Fibroblast of skin of right quadriceps (primary cell): ENCODE measurements at regions not wholly inside any gene's neighbourhood (a gene's known extent, or its start where the extent isn't known, plus 50 kb on each side); places are given as distances from the start of the nearest gene placed in this dataset.
"Not testable (repeated sequence)": the region's sequence is repeated elsewhere in the genome, so short reads cannot be mapped to it uniquely, and the experiment has no call there.

Source experiments
- DNase-seq: peaks from one replicate; pipeline ENCODE4 v3.0.0-alpha.2; 2013

DNA sequence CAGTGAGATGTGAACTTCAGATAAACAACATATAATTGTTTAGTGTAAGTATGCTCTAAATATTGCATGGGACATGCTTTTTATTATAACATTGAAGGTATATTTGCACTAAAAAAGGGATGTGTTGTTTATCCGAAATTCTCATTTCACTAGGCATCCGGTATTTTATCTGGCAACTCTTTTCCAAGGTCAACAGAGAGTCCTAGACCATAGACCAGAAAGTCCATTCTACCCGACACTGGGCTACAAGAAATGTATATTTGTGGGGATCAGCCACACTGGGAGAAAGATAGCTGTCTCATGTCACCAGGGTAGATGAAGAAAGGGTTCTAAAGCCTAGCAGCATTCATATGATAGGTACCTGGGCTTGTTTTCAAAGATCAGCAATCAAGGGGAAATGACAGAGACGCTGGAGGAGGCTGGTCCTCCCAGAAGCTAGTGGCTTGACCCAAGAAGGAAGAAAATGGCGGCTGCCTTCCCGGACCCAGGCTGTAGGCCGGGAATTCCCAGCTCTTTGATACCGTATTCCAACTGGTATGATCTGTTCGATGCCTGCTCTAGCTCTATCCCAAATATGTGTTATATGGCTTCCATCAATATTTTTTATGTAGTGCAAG, 161.1 kb upstream of the IRF2BP2 start:
- no peak for DNase-seq

DNA sequence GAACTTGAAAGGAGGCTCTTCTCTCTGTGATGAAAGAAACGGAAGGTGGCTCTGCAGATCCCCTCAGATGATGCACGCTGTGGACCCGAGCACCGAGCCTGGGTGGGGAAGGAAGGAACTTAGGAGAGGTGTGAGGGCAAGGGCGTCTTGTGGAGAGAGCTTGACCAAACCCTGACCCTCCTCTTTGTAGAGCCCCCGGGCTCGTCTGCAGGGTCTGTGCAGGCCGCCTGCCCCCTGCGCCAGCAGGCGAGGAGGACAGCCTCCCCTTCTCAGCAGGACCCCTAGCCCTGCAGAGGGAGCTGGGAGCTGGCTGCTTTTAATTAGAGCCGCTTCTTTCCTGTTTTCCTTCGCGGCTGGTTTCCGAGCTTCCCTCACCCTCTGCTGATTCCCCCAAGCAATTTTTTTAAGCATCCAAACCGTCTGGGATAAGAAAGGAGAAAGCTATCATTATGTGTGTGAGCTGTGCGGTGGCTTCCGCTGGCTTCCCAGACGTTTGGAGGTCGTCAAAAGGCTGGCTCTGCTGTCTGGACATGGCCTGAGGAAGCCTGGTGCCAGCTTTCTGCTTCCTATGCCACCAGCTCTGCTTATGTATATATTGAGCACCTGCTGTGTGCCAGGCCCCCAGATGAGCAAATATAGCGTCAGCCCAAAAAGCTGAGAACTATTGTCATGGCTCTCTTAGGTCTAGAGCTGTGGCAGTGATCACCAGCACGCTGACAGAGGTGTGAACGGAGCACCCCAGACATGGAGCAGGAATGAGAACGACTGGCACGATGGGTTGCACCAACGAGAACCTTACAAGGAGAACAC, 160.2 kb upstream of the IRF2BP2 start:
- DNase-seq: peak; percentile 73

DNA sequence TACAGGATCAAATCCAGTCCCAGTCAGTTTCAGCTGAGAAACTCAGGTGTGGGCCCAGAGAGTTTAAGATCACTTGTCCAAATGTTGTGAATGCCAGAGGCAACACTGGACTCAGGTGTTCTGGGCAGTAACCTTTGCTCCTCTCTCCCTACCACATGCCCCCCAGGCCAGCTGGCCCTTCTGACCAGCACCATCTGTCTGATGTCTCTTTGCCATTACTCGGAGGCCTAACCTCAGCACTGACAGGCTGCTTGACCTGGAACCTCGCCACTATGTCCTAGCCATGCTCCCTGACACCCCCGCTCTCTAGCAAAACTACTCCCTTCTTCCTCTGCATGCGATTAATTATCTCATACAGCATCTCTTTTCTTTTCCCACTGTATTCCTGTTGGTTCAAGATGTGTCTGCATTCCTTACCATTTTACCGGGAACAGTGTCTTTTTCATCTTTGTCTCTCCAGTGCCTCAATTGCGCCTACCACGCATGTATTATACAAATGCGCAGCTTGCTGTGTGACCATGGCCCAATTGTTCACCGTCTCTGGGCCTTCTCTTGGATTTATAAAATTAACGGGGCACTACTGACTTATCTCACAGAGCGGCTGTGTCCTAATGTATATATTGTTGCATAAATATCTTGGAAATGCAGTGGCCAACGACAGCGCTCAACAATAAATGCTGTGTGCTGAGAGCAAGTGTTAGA, 159.5 kb upstream of the IRF2BP2 start:
- no peak for DNase-seq

DNA sequence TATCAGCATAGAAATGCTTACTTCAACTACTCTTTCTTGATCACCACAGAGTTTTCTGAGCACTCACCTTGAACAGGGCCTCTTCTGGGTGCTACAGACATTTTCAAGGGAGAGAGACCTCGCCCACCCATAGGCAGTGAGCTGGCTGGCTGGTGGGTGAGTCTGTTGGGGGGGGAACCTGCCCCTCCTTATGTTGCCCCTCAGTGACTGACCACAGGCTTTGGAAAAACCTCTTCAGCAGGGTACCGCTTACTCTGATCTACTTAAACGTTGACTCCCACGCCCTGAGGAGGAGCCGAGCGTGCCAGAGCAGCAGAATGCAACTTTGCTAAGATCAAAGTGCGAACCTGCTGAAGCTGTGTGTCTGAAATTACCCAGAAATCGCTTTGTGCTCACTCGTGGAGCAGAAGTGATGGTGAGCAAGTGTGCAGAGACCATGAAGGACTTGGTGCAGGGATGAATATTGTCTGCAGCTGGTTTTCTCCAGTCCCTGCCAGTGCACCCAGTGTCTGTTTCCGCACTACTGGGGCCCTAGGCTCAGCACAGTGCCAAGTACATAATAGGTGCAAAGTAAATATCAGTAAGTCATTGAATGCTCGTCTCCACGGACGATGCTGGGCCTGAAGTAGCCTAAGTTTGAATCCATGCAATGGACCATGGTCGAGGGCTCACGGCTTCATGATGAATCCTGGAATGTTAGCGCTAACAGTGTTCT, 158.7 kb upstream of the IRF2BP2 start:
- DNase-seq: no peak

DNA sequence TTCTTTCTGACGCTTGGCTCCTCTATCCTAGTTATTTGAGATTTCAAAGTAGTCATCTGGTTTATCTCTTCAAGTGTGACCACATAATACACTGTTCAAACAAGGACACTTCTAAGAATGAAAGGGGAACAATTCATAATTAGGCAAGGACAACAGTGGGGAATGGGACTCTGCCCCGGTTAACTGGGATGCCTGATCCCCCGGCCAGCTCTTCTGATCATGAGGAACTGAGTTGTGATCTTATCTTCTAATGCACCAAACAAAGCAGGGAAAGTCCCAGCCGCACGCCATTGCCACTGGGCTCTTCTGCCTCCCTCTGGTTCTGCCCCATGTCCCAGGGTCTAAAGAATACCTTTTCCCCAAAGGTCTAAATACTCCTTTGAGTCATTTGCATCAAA, 158.2 kb upstream of the IRF2BP2 start:
- no peak for DNase-seq

DNA sequence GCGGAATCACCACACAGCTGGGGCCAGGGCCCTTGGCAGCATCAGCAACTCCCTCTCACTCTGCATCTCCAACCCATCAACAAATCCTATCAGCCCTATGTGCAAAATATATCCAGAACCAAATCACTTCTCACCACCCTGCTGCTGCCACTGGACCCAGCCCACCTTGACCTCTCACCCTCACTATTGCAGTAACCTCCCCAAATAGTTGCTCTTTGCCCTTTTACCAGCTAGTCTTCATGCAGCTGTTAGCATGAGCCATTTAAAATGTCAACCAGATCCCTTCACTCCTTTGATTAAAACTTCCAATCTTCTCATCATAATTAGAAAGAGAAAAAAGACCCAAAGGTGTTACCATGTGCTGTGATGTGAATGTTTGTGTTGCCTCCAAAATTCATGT, 155.7 kb upstream of the IRF2BP2 start:
- DNase-seq: no peak

DNA sequence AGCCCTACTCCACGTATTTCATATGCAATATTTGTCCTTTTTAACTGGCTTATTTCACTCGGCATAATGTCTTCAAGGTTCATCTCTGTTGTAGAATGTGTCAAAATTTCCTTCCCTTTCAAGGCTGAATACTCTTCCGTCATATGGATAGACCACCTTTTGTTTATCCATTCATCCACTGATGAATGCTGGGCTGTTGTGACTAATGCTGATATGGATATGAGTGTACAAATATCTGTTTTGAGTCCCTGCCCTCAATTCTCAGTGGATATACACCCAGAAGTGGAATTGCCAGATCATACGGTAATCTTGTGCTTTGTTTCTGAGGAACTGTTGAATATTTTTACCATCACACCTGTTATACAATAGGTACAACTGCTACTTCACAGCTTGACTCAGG, 155.2 kb upstream of the IRF2BP2 start:
- DNase-seq: no peak

DNA sequence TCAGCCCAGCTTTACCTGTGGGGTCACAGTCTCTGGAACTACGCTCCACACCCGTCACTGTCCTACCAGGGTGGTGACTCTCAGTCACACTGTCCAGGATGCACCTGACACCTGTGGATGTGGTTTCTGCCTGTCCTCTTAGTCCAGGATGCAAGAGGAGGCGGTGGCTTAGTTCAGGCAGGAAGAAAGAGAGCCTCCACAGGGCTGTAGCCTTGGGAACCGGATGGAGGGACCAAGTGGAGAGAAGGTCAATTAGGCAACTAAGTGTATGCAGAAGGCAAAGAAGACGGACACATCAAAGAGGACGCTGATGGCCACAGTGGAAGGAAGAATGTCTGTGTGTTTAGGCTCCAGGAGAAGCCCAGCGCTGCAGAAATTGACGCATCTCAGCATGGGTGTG, 153.9 kb upstream of the IRF2BP2 start:
- no peak for DNase-seq

DNA sequence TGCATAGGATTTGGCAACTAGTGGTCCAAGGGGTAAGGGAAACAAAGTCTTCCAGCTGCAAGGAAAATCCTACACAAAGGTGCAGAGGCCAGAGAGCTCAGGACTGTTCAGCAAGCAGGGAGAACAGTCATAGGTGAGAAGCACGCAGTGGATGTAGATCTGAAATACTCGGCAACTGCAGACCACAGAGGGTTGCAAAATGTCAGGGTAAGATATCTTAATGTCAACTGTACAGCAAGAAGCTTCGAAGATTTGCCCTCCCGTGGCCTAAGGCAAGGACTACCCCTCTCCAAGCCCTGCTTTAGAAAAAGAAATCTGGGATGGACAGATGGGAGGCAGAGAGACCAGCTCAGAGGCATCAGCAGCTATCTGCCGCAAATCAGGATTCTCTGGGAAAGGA, 153.4 kb upstream of the IRF2BP2 start:
- no peak for DNase-seq

DNA sequence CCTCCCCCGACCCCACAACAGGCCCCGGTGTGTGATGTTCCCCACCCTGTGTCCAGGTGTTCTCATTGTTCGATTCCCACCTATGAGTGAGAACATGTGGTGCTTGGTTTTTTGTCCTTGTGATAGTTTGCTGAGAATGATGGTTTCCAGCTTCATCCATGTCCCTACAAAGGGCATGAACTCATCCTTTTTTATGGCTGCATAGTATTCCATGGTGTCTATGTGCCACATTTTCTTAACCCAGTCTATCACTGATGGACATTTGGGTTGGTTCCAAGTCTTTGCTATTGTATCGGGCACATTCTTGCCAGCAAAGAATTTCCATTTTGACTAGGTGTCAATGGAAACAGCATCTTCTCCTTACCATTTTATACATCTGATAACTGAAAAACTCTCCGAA, 152.1 kb upstream of the IRF2BP2 start:
- DNase-seq: not testable (repeated sequence)

DNA sequence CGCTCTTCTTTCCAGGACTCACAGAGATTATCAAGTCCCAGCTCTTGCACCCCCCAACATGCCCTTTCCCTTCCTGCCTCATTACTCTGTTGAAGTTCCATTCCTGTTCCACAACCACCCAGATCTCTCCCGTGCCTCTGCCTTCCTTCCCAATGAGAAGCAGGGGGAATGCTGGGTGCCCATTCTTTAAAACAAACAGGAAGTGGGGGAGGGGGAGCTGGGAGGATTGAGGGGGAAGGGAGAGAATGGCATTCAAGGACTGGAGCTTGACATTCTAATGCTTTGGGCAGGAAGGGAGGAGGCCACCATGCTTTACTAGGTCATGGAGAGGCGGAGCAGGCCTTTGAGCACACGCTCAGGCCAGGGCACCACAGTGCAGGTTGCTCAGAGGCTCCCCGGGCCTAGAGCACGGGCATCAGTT, 150.3 kb upstream of the IRF2BP2 start:
- DNase-seq: no peak

DNA sequence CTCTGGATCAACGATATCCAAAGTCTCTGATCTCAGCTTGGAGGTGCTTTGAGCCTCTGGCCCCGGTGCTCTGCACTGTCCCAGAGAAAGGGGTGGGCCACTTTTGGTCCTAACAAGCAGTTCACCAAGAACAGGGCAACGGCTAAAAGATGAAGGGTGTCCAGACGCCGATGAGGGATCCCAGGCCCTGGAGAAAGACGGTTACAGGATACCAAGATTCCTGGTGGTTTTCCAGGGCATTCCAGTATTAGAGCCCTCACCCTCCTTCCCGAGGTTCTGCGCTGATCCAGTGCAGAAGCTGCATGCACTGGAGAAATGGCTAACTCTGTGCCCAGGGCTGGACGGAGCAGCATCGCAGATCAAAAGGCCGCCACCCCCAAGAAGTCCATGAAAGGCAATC, 149.9 kb upstream of the IRF2BP2 start:
- no peak for DNase-seq

DNA sequence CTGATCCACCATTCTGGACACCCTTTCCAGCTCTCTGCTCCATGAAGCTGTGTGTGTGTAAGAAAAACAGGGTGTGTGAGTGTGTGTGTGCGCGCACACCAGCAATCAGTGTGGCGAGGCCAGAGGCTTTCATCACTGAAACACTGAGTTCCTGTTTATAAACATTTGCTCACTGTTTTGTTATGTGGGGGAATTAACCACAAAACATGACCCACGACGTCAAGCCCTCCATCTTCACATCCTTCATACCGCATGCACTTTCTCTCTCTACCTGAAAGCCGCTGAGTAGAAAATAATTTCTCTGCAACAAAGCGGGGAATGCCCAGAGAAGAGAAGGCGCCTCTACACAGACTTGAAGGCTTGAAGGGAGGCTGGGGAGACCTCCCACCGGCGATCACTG, 148.9 kb upstream of the IRF2BP2 start:
- DNase-seq: no peak

DNA sequence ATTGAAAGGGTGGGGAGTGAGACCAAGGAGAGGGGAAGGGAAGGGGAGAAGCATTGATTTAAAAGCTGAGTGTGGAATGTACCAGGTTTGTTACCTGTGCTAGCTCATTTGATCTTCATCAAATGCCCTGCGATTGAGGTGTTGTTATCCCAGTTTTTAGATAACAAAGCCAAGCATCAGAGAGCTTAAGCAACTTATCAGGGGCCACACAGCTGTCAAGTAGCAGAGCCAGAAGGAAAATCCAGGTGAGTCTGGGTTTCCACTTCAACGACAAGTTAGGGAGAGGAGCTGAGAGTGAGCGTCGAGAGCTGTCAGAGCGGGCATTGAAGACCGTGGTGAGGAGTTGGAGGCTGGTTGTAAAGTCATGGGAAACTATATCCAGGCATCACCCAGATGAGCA, 146.9 kb upstream of the IRF2BP2 start:
- no peak for DNase-seq

DNA sequence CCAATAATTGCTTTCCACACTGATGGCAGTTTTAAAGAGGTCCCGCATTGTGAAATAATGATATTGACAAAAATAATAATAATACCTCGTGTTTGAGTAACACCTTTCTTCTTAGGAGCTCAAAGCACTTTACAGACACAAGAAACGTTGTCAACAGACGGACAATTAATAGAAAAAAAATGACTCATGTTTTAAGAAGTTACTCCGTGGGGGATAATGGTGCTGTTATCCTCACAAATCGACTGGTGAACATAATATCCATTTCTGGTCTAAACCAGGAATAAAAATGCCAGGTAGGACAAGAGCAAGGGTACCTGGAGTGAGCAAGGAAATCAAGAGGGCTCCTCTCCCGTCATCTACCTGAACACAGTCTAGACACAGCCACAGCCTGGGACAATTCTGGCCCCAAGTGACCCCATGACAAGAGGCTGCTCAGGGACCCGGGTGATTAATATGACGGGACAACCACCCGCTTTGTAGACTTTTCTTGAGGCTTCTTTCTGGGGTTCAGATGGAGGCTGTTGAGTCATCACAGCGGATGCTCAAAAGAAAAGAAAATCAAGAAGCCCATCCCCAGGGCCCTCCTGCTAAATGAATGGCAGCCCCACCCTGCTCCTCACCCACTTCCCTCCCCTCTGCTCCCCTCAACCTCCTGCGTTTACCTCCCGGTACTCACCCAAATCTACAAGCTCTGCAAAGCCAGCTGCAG, 146.2 kb upstream of the IRF2BP2 start:
- peak; percentile 14 for DNase-seq

DNA sequence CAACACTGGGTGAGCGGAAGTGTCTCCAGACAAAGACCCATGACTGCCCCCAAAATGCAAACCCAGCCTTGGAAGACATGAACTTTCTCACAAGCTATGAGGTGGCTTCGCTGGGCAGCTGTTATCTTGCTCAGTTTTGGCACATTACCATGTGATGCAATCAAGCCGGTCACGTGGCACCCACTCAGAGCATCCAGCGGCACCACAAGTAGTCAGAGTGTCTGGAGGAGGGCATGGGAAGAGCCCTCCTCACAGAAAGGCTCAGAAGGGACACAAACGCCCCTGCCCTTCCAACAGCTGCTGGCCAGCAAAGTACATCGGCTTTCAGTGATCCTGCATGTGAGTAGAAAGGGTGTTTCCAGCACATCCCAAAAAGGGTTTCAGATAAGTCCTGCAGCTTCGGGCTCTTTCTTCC, 145.5 kb upstream of the IRF2BP2 start:
- peak; percentile 69 for DNase-seq

DNA sequence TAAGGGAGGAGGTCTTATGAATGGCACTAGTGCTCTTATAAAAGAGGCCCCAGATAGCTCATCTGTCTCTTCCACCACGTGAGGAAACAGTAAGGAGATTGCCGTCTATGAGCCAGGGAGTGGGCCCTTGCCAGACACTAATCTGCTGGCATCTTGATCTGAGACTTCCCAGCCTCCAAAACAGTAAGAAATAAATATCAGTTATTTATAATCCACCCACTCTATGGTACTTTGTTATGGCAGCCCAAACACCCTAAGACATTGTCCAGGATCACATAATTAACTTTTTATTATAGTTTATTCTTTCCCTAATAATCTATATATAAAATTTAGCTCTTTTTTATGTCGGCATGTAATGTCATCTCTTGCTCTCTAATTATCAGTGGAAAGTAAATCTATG, 144.0 kb upstream of the IRF2BP2 start:
- no peak for DNase-seq

DNA sequence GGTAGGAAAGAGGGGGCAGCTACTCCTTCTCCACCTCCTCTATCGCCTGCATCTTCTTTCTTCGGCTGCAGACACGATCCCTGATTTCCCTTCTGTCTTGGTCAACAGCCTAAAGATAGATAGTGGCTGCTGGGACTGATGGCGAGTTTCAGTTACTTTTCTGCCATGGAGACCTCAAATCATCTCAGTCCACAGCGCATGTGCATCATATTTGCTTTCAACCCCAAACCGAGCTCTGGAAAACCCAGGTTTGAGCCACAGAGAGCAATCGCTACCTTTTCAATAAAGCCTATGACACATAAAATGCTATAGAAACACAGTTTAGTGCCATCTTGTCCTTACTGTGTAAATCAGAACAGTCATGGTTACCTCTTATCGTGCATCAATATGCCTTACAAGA, 142.9 kb upstream of the IRF2BP2 start:
- DNase-seq: no peak

DNA sequence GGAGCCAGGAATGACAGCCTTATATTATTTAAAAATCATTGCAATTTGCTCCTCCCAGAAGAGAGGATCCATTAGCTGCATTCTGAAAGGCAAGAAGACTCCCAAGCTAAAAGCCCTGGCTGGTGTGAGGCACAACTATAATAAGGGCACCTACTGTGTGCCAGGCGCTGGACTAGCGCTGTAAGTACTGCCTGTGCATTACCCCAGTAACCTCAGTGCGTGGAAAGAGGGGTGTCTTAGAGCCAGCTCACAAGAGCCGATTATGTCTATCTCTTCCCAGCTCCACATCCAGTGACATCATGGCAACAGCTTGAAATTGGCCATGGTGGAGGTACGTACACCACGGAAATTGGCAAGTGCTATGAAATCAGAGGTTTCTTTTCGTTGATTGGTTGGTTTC, 141.7 kb upstream of the IRF2BP2 start:
- no peak for DNase-seq

DNA sequence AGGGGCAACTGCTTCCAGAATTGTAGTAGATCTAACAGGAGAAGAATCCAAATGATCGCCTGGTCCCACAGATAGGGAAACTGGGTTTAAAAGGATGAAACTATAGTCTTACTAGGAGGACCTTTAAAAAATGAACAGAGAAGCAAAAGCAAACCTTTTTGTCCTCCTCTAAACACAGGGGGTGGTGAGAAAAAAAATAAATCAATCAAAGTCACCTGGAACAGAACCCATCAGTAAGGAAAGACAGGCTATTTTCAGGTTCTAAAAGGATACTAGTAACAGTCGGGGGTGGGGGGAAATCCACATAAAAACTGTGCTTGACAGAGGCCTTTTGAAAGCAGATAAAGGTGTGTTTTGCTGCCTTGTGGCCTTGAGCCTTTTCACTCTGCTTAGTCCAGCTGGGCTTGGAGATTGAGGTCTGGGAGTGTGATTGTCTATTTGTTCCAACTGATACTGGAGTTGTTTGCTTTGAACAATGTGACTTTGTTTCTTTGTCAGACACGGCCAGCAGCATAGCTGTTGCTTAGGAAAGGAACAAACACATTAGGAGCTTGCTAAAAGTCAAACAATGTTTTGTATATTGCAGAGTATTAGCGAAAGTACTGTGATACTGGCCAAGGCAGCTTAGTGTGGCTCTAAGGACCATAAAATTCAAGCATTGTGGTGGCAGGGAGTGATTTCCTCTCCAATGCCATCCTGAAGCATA, 141.1 kb upstream of the IRF2BP2 start:
- no peak for DNase-seq

DNA sequence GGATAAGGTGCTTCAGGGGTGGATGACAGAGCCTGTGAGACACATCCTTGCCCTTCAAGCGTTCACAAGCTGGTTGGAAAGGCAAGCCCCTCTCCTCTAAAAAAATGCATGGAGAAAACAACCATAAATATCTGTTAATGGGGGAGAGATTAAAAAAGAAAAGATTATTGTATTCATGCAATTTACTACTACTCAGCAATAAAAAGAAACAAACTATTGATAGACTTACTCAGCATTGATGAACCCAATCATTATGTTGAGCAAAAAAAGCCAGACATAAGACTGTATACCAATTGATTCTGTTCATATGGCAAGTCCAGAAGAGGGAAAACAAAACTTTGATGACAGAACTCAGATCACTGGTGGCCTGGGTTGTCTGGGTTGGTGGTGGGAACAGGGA, 138.7 kb upstream of the IRF2BP2 start:
- DNase-seq: no peak

DNA sequence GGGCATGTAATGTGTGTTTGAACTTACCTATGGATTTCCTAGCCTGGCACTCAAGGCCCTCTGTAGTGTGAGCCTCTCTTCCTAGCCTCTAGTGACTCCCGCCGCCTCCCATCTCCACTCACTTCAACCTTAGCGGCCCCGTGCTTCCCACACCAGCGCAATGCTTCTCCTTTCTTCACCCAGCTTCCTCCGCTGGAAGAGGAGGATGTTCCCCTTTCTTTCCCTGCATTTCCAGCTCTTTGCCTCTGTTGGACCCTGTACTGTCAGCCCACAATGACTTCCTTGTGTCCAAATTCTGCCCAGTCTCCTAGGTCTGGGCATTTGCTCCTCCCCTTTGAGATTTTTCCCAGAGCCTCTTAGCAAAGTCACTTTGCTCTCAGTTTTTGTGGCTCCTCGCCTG, 138.1 kb upstream of the IRF2BP2 start:
- no peak for DNase-seq
